BJ (cell line): ENCODE measurements at regions not wholly inside any gene's neighbourhood (a gene's known extent, or its start where the extent isn't known, plus 50 kb on each side); places are given as distances from the start of the nearest gene placed in this dataset.

Experiments
- CTCF ChIA-PET: fragments of 350-600 bp; formaldehyde crosslinking; extraction: SDS; loops from one replicate; lab custom pipeline; 2021; ENCODE audit warnings: antibody characterized with exemption, inconsistent platforms; lab: Yijun Ruan, JAX
- POLR2A ChIA-PET: fragments of 300-600 bp; sonication (Branson Sonifier 250); formaldehyde crosslinking; extraction: SDS; loops from one replicate; lab custom pipeline; 2021; ENCODE audit warnings: antibody characterized with exemption; lab: Charles Lee
- DNase-seq: peaks from one replicate; pipeline ENCODE4 v3.0.0-alpha.2; 2011; ENCODE audit warnings: low read depth
- H3K27me3 ChIP-seq: 2 replicates; pipeline ENCODE4 v1.6.0; 2011; ENCODE audit warnings: low read length; ENCODE audit not compliant: control insufficient read depth, insufficient read depth
- H3K36me3 ChIP-seq: 2 replicates; pipeline ENCODE4 v1.5.1; 2011; ENCODE audit warnings: low read length; ENCODE audit not compliant: control insufficient read depth, insufficient read depth
- H3K4me3 ChIP-seq: 2 replicates; pipeline ENCODE4 v1.5.1; 2011; ENCODE audit warnings: low read depth, mild to moderate bottlenecking, control low read depth, low read length
- CTCF ChIP-seq: IDR thresholded peaks from 2 replicates; pipeline ENCODE4 v1.5.1; 2011; ENCODE audit warnings: low read depth, mild to moderate bottlenecking, control low read depth, inconsistent platforms, low read length, moderate library complexity; ENCODE audit not compliant: insufficient read depth

- TF ChIP-seq CTCF: no peak
- Histone ChIP-seq H3K4me3 (no peak overlapping the region), H3K36me3 (no peaks in the 10 kb centered on the region), H3K27me3 (peaks cover 18% of the 10 kb centered on the region)
- POLR2A ChIA-PET: no interaction called here
- no peak for DNase-seq
- CTCF ChIA-PET: no interaction called here
These were observed 193.6 kb downstream of the BUD13 start for GRCh38 chr11:116579031-116579653.

GRCh38 chr11:116577956-116578355 is 194.8 kb downstream of the BUD13 start:
- DNase-seq: no peak
- Histone ChIP-seq H3K4me3 (no peak overlapping the region), H3K36me3 (no peaks in the 10 kb centered on the region), H3K27me3 (peaks cover 15% of the 10 kb centered on the region)
- CTCF ChIA-PET: no interaction called here
- TF ChIP-seq CTCF: no peak
- POLR2A ChIA-PET: no interaction called here

- Histone ChIP-seq H3K4me3 (no peak overlapping the region), H3K36me3 (no peaks in the 10 kb centered on the region), H3K27me3 (peaks cover 15% of the 10 kb centered on the region)
- no peak for DNase-seq
- POLR2A ChIA-PET: no interaction called here
- CTCF ChIA-PET: interaction anchor here (0.7 to 0.8 kb wide), 2 partner anchors 9 to 36 kb away, joined by 3 to 4 read pairs; no protein-coding TSS in a partner anchor
- TF ChIP-seq CTCF: no peak
These were observed 195.5 kb downstream of the BUD13 start for GRCh38 chr11:116577273-116577672.

- ChIA-PET POLR2A (no interaction called here), CTCF (interaction anchor here (0.7 kb wide), 1 partner anchor 35 kb away, joined by 4 read pairs; no protein-coding TSS in a partner anchor)
- Histone ChIP-seq H3K36me3 (no peaks in the 10 kb centered on the region), H3K4me3 (no peak overlapping the region), H3K27me3 (peaks cover 11% of the 10 kb centered on the region)
- no peak for DNase-seq
- TF ChIP-seq CTCF: no peak
These were observed 196.3 kb downstream of the BUD13 start for GRCh38 chr11:116576526-116576925.

GRCh38 chr11:116567721-116568242 is 205.0 kb downstream of the BUD13 start:
- Histone ChIP-seq H3K4me3 (no peak overlapping the region), H3K27me3 (no peaks in the 10 kb centered on the region), H3K36me3 (no peaks in the 10 kb centered on the region)
- ChIA-PET CTCF (interaction anchor here (0.6 kb wide), 1 partner anchor 174 kb away, joined by 4 read pairs; no protein-coding TSS in a partner anchor), POLR2A (no interaction called here)
- no peak for DNase-seq
- no peak for TF ChIP-seq CTCF
